SK-N-SH treated with all-trans-retinoic acid at 6 μM for 48 hours (cell line): ENCODE measurements at regions not wholly inside any gene's neighbourhood (a gene's known extent, or its start where the extent isn't known, plus 50 kb on each side); places are given as distances from the start of the nearest gene placed in this dataset.

ENCODE experiments used
- ATAC-seq: fragments of 200-7000 bp; cut with Tn5 transposase; 3 replicates; pipeline ENCODE4 v1.9.1; 2020; ENCODE audit warnings: mild to moderate bottlenecking, moderate library complexity
- ARNTL ChIP-seq: fragments of 450-650 bp; formaldehyde crosslinking; IDR thresholded peaks from 2 replicates; pipeline ENCODE4 v1.5.0; 2020; ENCODE audit warnings: low read depth, mild to moderate bottlenecking, moderate library complexity, borderline replicate concordance
- BACH2 ChIP-seq: fragments of 250-450 bp; sonication (Bioruptor Pico); IDR thresholded peaks from 2 replicates; pipeline ENCODE4 v1.9.0; 2021; ENCODE audit warnings: mild to moderate bottlenecking, borderline replicate concordance
- CREB5 ChIP-seq: fragments of 250-450 bp; sonication (Bioruptor Pico); IDR thresholded peaks from 2 replicates; pipeline ENCODE4 v1.5.1; 2020; ENCODE audit warnings: low read depth, mild to moderate bottlenecking, moderate library complexity
- CSDC2 ChIP-seq: fragments of 250-450 bp; sonication (Bioruptor Pico); IDR thresholded peaks from 2 replicates; pipeline ENCODE4 v1.5.0; 2020; ENCODE audit warnings: mild to moderate bottlenecking, moderate library complexity
- ESRRG ChIP-seq: fragments of 250-450 bp; sonication (Bioruptor Pico); IDR thresholded peaks from 2 replicates; pipeline ENCODE4 v1.6.1; 2021; ENCODE audit warnings: mild to moderate bottlenecking
- GLIS3 ChIP-seq: fragments of 250-450 bp; sonication (Bioruptor Pico); IDR thresholded peaks from 2 replicates; pipeline ENCODE4 v1.5.0; 2020; ENCODE audit warnings: mild to moderate bottlenecking, moderate library complexity
- OSR1 ChIP-seq: fragments of 250-450 bp; sonication (Bioruptor Pico); IDR thresholded peaks from 2 replicates; pipeline ENCODE4 v1.8.0; 2022; ENCODE audit warnings: moderate library complexity, mild to moderate bottlenecking, inconsistent platforms
- PATZ1 ChIP-seq: fragments of 250-450 bp; sonication (Bioruptor Pico); IDR thresholded peaks from 2 replicates; pipeline ENCODE4 v1.8.0; 2020; ENCODE audit warnings: mild to moderate bottlenecking, moderate library complexity, borderline replicate concordance
- POU6F1 ChIP-seq: fragments of 250-450 bp; sonication (Bioruptor Pico); IDR thresholded peaks from 2 replicates; pipeline ENCODE4 v1.8.0; 2021; ENCODE audit warnings: low read depth, mild to moderate bottlenecking, moderate library complexity, borderline replicate concordance
- SNAI2 ChIP-seq: fragments of 250-450 bp; sonication (Bioruptor Pico); IDR thresholded peaks from 2 replicates; pipeline ENCODE4 v1.5.0; 2020; ENCODE audit warnings: mild to moderate bottlenecking, moderate library complexity
- TCF4 ChIP-seq: fragments of 250-450 bp; sonication (Bioruptor Pico); IDR thresholded peaks from 2 replicates; pipeline ENCODE4 v1.8.0; 2021; ENCODE audit warnings: mild to moderate bottlenecking, moderate library complexity, borderline replicate concordance
- TSHZ2 ChIP-seq: fragments of 250-450 bp; sonication (Bioruptor Pico); IDR thresholded peaks from 2 replicates; pipeline ENCODE4 v1.5.0; 2020; ENCODE audit warnings: mild to moderate bottlenecking, moderate library complexity
- ZC3H10 ChIP-seq: fragments of 250-450 bp; sonication (Bioruptor Pico); IDR thresholded peaks from 2 replicates; pipeline ENCODE4 v1.5.1; 2021; ENCODE audit warnings: mild to moderate bottlenecking, moderate library complexity
- ZNF565 ChIP-seq: fragments of 450-650 bp; formaldehyde crosslinking; conservative IDR thresholded peaks from 2 replicates; pipeline ENCODE4 v1.5.0; 2020; ENCODE audit warnings: low read depth, mild to moderate bottlenecking, moderate library complexity

- no peak for TF ChIP-seq PATZ1 (CRISPR knock-in tag)
These were observed 70.2 kb upstream of the EPB41L1 start (continued) for GRCh38 chr20:36084356-36084755.

- TF ChIP-seq BACH2, result no peak
- no peak for TF ChIP-seq CREB5 (CRISPR knock-in tag)
- no peak for TF ChIP-seq PATZ1 (CRISPR knock-in tag)
- TF ChIP-seq OSR1 (CRISPR knock-in tag), result no peak
- ATAC-seq, result peak; percentile 16; the same call in 2 of the 3 replicates
These were observed 69.5 kb upstream of the EPB41L1 start for GRCh38 chr20:36084897-36085613.

GRCh38 chr20:36085686-36086267 is 68.8 kb upstream of the EPB41L1 start:
- peak; percentile 76 for ATAC-seq
- no peak for TF ChIP-seq TSHZ2
- no peak for TF ChIP-seq POU6F1 (CRISPR knock-in tag)
- no peak for TF ChIP-seq SNAI2 (CRISPR knock-in tag)
- TF ChIP-seq CSDC2 (CRISPR knock-in tag), result no peak
- no peak for TF ChIP-seq TCF4 (CRISPR knock-in tag)
- TF ChIP-seq ESRRG (CRISPR knock-in tag), result no peak
- TF ChIP-seq, all 23 proteins: peak for 0

GRCh38 chr20:36086767-36087166 is 67.8 kb upstream of the EPB41L1 start:
- ATAC-seq, result no peak

More at GRCh38 chr20:36086767-36087166, 67.8 kb upstream of the EPB41L1 start:
- TF ChIP-seq ESRRG (CRISPR knock-in tag), result no peak
- no peak for TF ChIP-seq CSDC2 (CRISPR knock-in tag)
- no peak for TF ChIP-seq ARNTL (CRISPR knock-in tag)
- TF ChIP-seq POU6F1 (CRISPR knock-in tag), result no peak
- TF ChIP-seq ZC3H10, result no peak
- no peak for TF ChIP-seq ZNF565 (CRISPR knock-in tag)
- TF ChIP-seq GLIS3, result no peak
